ENCODE measurements at regions not wholly inside any gene's neighbourhood (a gene's known extent, or its start where the extent isn't known, plus 50 kb on each side); places are given as distances from the start of the nearest gene placed in this dataset.
"Not testable (repeated sequence)": the region's sequence is repeated elsewhere in the genome, so short reads cannot be mapped to it uniquely, and the experiment has no call there.

GRCh38 chr4:120290553-120290952 is 223.9 kb upstream of the MAD2L1 start:
- no peak for DNase-seq

- DNase-seq = no peak
These were observed 220.2 kb upstream of the MAD2L1 start for GRCh38 chr4:120286813-120287212.

GRCh38 chr4:120281581-120281980 is 214.9 kb upstream of the MAD2L1 start:
- no peak for DNase-seq

GRCh38 chr4:120277391-120277790 is 210.7 kb upstream of the MAD2L1 start:
- DNase-seq = no peak

- no peak for DNase-seq
These were observed 200.0 kb upstream of the MAD2L1 start for GRCh38 chr4:120266602-120267001.

GRCh38 chr4:120263618-120264017 is 197.0 kb upstream of the MAD2L1 start:
- no peak for DNase-seq

- DNase-seq = no peak
These were observed 194.5 kb upstream of the MAD2L1 start for GRCh38 chr4:120261117-120261516.

GRCh38 chr4:120256112-120256775 is 189.6 kb upstream of the MAD2L1 start:
- DNase-seq = peak; percentile 0

- no peak for DNase-seq
These were observed 171.8 kb upstream of the MAD2L1 start for GRCh38 chr4:120238277-120238973.

- no peak for DNase-seq
These were observed 170.2 kb upstream of the MAD2L1 start for GRCh38 chr4:120236873-120237272.

- no peak for DNase-seq
These were observed 165.4 kb upstream of the MAD2L1 start for GRCh38 chr4:120232050-120232449.

GRCh38 chr4:120228086-120228485 is 161.4 kb upstream of the MAD2L1 start:
- DNase-seq = no peak

- DNase-seq = no peak
These were observed 160.9 kb upstream of the MAD2L1 start for GRCh38 chr4:120227554-120227953.

GRCh38 chr4:120225527-120225926 is 158.9 kb upstream of the MAD2L1 start:
- no peak for DNase-seq

- DNase-seq = no peak
These were observed 152.3 kb upstream of the MAD2L1 start for GRCh38 chr4:120218981-120219380.

GRCh38 chr4:120215350-120215749 is 148.7 kb upstream of the MAD2L1 start:
- DNase-seq = no peak

- no peak for DNase-seq
These were observed 144.9 kb upstream of the MAD2L1 start for GRCh38 chr4:120211408-120212015.

GRCh38 chr4:120209706-120210105 is 143.1 kb upstream of the MAD2L1 start:
- no peak for DNase-seq

GRCh38 chr4:120207021-120207420 is 140.4 kb upstream of the MAD2L1 start:
- no peak for DNase-seq

GRCh38 chr4:120202222-120202621 is 135.6 kb upstream of the MAD2L1 start:
- no peak for DNase-seq

- not testable (repeated sequence) for DNase-seq
These were observed 134.0 kb upstream of the MAD2L1 start for GRCh38 chr4:120200573-120201110.

GRCh38 chr4:120198411-120198810 is 131.8 kb upstream of the MAD2L1 start:
- no peak for DNase-seq

- no peak for DNase-seq
These were observed 111.0 kb upstream of the MAD2L1 start for GRCh38 chr4:120177603-120178002.

GRCh38 chr4:120175272-120175671 is 108.6 kb upstream of the MAD2L1 start:
- DNase-seq = no peak

Data from SHP77 treated with DMSO at 0.1 percent for 48 hours (cell line).